K562 (cell line): ENCODE measurements at regions not wholly inside any gene's neighbourhood (a gene's known extent, or its start where the extent isn't known, plus 50 kb on each side); places are given as distances from the start of the nearest gene placed in this dataset.
A peak's percentile ranks its signal among the peaks of the same experiment; 100 is the strongest.

ENCODE experiments used
- ATAC-seq: fragments of 200-7000 bp; cut with Tn5 transposase; 3 replicates; pipeline ENCODE4 v1.9.1; 2020; ENCODE audit warnings: moderate library complexity
- BruUV-seq: library from RNA; stranded (reverse); fragments of 400-500 nt; replicated peaks from 2 replicates; lab custom pipeline; 2021; lab: Mats Ljungman, UMichigan
- CTCF ChIA-PET: fragments of 300-600 bp; formaldehyde crosslinking; extraction: SDS; loops from one replicate; lab custom pipeline; 2021; ENCODE audit warnings: low intra/inter-chr PET ratio; lab: Yijun Ruan, JAX
- POLR2A ChIA-PET: fragments of 300-600, 350-650 bp; sonication (Branson Sonifier 250); formaldehyde crosslinking; extraction: SDS; loops from one replicate; lab custom pipeline; 2021; ENCODE audit warnings: antibody characterized with exemption, inconsistent platforms; lab: Yijun Ruan, JAX
- DNase-seq, 4 experiments: peaks; one replicate each; pipeline versions ENCODE4 v3.0.0 to v3.0.0-alpha.2; 2011 to 2018; ENCODE audit warnings: low spot score in 3 of 4, mixed read lengths in 3 of 4; ENCODE audit errors: extremely low read depth in 1 of 4
- FAIRE-seq: peaks from 2 replicates; lab custom pipeline; 2011; peaks lifted over from hg19 to GRCh38; lab: Jason Lieb, UNC
- H2AFZ ChIP-seq: 2 replicates; pipeline ENCODE4 v1.6.0; 2011; ENCODE audit warnings: low read depth, low read length, control low read depth, inconsistent platforms
- H3K27ac ChIP-seq: fragments of 200-600 bp; 3 replicates; pipeline ENCODE4 v1.8.0; 2011; ENCODE audit warnings: low read depth, mild to moderate bottlenecking, control low read depth, inconsistent platforms, low read length, moderate library complexity, mixed read lengths; ENCODE audit errors: extremely low read depth
- H3K27me3 ChIP-seq, 2 experiments: fragments of 300-600 bp in 1 of 2; 2 replicates in 1 of 2; 3 replicates in 1 of 2; pipeline versions ENCODE4 v1.6.0 to v1.8.0; 2011; ENCODE audit warnings: inconsistent platforms in 2 of 2, low read length in 2 of 2, mild to moderate bottlenecking in 1 of 2, mixed read lengths in 1 of 2, moderate library complexity in 1 of 2; ENCODE audit not compliant: control insufficient read depth in 2 of 2, insufficient read depth in 2 of 2
- H3K36me3 ChIP-seq: fragments of 300-600 bp; 3 replicates; pipeline ENCODE4 v1.8.0; 2011; ENCODE audit warnings: mild to moderate bottlenecking, low read length, inconsistent platforms; ENCODE audit not compliant: control insufficient read depth, insufficient read depth
- H3K4me1 ChIP-seq, 2 experiments: fragments of 200-600 bp in 1 of 2; replicated peaks in 1 of 2; 2 replicates in 1 of 2; 3 replicates in 1 of 2; pipeline versions ENCODE4 v1.5.1 to v1.8.0; 2011; ENCODE audit warnings: inconsistent platforms in 2 of 2, low read length in 2 of 2, mild to moderate bottlenecking in 1 of 2, mixed read lengths in 1 of 2, moderate library complexity in 1 of 2; ENCODE audit not compliant: control insufficient read depth in 2 of 2, insufficient read depth in 2 of 2
- H3K4me2 ChIP-seq: 2 replicates; pipeline ENCODE4 v1.6.1; 2011; ENCODE audit warnings: low read length, control low read depth, inconsistent platforms, mixed read lengths; ENCODE audit not compliant: insufficient read depth
- H3K4me3 ChIP-seq: fragments of 200-600 bp; sonication (generic), shearing (Covaris generic); 2 replicates; pipeline ENCODE4 v1.5.1; 2016; ENCODE audit warnings: control low read depth, inconsistent platforms
- H3K79me2 ChIP-seq: fragments of 200-600 bp; 3 replicates; pipeline ENCODE4 v1.8.0; 2011; ENCODE audit warnings: low read length, inconsistent platforms; ENCODE audit not compliant: control insufficient read depth, insufficient read depth
- H3K9ac ChIP-seq, 2 experiments: 2 replicates each; pipeline versions ENCODE4 v1.6.0 to v1.6.1; 2011; ENCODE audit warnings: low read depth in 2 of 2, low read length in 2 of 2, control low read depth in 1 of 2, inconsistent platforms in 1 of 2, mild to moderate bottlenecking in 1 of 2, mixed read lengths in 1 of 2; ENCODE audit not compliant: insufficient read depth in 1 of 2
- H3K9me1 ChIP-seq: one replicate; pipeline ENCODE4 v1.6.0; 2011; ENCODE audit warnings: inconsistent platforms, mild to moderate bottlenecking, low read length, moderate library complexity; ENCODE audit not compliant: control insufficient read depth, insufficient read depth
- H3K9me3 ChIP-seq: replicated peaks from 2 replicates; pipeline ENCODE4 v1.5.1; 2011; ENCODE audit warnings: low read depth, low read length, inconsistent platforms; ENCODE audit not compliant: control insufficient read depth, insufficient read depth
- H4K20me1 ChIP-seq: replicated peaks from 2 replicates; pipeline ENCODE4 v1.6.1; 2011; ENCODE audit warnings: low read length, inconsistent platforms, mixed read lengths; ENCODE audit not compliant: control insufficient read depth, insufficient read depth
- HNRNPH1 ChIP-seq: fragments of 200-400 bp; formaldehyde crosslinking; optimal IDR thresholded peaks from 2 replicates; pipeline ENCODE3; 2017; ENCODE audit warnings: low read depth, mild to moderate bottlenecking, low read length, moderate library complexity
- HNRNPK ChIP-seq: fragments of 200-400 bp; formaldehyde crosslinking; IDR thresholded peaks from one replicate; pipeline ENCODE4 v1.6.1; 2018; ENCODE audit warnings: mild to moderate bottlenecking, low read depth, low read length; ENCODE audit not compliant: poor library complexity, severe bottlenecking
- MAX ChIP-seq: sonication (generic); formaldehyde crosslinking; IDR thresholded peaks from 2 replicates; pipeline ENCODE4 v1.9.0; 2022; ENCODE audit warnings: mild to moderate bottlenecking, missing genetic modification reagents
- NR1H2 ChIP-seq: sonication (generic); formaldehyde crosslinking; IDR thresholded peaks from 2 replicates; pipeline ENCODE4 v1.4.0; 2020; ENCODE audit warnings: mild to moderate bottlenecking, missing genetic modification reagents
- PCBP2 ChIP-seq: fragments of 200-400 bp; formaldehyde crosslinking; IDR thresholded peaks from 2 replicates; pipeline ENCODE4 v1.6.1; 2018; ENCODE audit warnings: low read length, low read depth, mild to moderate bottlenecking, moderate library complexity; ENCODE audit not compliant: poor library complexity, severe bottlenecking
- RFX7 ChIP-seq: fragments of 250-450 bp; sonication (Bioruptor Pico); IDR thresholded peaks from 2 replicates; pipeline ENCODE4 v1.5.1; 2021; ENCODE audit warnings: mild to moderate bottlenecking
- TCF3 ChIP-seq: sonication (generic); formaldehyde crosslinking; IDR thresholded peaks from 2 replicates; pipeline ENCODE4 v1.4.0; 2020; ENCODE audit warnings: mild to moderate bottlenecking, missing genetic modification reagents
- ZBTB8A ChIP-seq: fragments of 450-650 bp; IDR thresholded peaks from 2 replicates; pipeline ENCODE4 v1.6.1; 2018; ENCODE audit warnings: mild to moderate bottlenecking, moderate library complexity; ENCODE audit not compliant: partially characterized antibody
- ZFP1 ChIP-seq: fragments of 450-650 bp; formaldehyde crosslinking; IDR thresholded peaks from 2 replicates; pipeline ENCODE4 v1.4.0; 2020; ENCODE audit warnings: mild to moderate bottlenecking, mixed read lengths
- ZNF140 ChIP-seq: fragments of 250-450 bp; sonication (Bioruptor Pico); IDR thresholded peaks from 2 replicates; pipeline ENCODE4 v1.8.0; 2021; ENCODE audit warnings: moderate library complexity, mild to moderate bottlenecking, inconsistent platforms
- WGBS: fragments of 100-300 bp; shearing (Covaris generic); methylation state at CpG from one replicate; pipeline ENCODE4 v1.1.6; 2016; ENCODE audit warnings: low coverage, mixed read lengths; ENCODE audit not compliant: insufficient coverage; ENCODE audit errors: missing lambda C conversion rate; 5-methylcytosine and 5-hydroxymethylcytosine counted together
- in situ Hi-C: fragments of 300-500 bp; cut with MboI; formaldehyde crosslinking; loops from 4 replicates; pipeline ENCODE4 v1.15.0; 2018; ENCODE audit warnings: inconsistent platforms, mixed read lengths
- intact Hi-C: fragments of 100-400 bp; cut with micrococcal nuclease; formaldehyde crosslinking; loops from 2 replicates; pipeline ENCODE4 v1.14.2; 2022

GRCh38 chr6:9799582-9799981 lies 615.3 kb downstream of the TFAP2A start:
- FAIRE-seq (no peak), ATAC-seq (no peak), DNase-seq (no peak)
- BruUV-seq: no TSS peak
- Histone ChIP-seq H3K79me2 (no peaks in the 10 kb centered on the region), H3K4me1 (no peaks in the 10 kb centered on the region), H3K9ac (no peak overlapping the region), H3K27me3 (no peaks in the 10 kb centered on the region), H3K9me3 (no peaks in the 10 kb centered on the region), H3K36me3 (no peaks in the 10 kb centered on the region), H3K4me3 (no peak overlapping the region), H3K27ac (no peak overlapping the region), H2AFZ (no peak overlapping the region), H3K9me1 (no peaks in the 10 kb centered on the region), H4K20me1 (no peaks in the 10 kb centered on the region), H3K4me2 (no peak overlapping the region)
- POLR2A ChIA-PET: no interaction called here
- TF ChIP-seq ZNF140 (CRISPR knock-in tag): no peak
- no peak for TF ChIP-seq NR1H2 (CRISPR knock-in tag)
- no peak for TF ChIP-seq ZFP1 (CRISPR knock-in tag)
- no peak for TF ChIP-seq ZBTB8A
- no peak for TF ChIP-seq TCF3 (CRISPR knock-in tag)
- no peak for TF ChIP-seq RFX7
- intact Hi-C loops (no loop called here), in situ Hi-C loops (no loop called here)
- CTCF ChIA-PET: no interaction called here

- intact Hi-C loops: no loop called here
- DNase-seq: no peak
- Histone ChIP-seq H3K27ac (no peak overlapping the region), H3K9me1 (no peaks in the 10 kb centered on the region), H4K20me1 (no peaks in the 10 kb centered on the region), H3K36me3 (no peaks in the 10 kb centered on the region), H3K27me3 (no peaks in the 10 kb centered on the region), H3K9me3 (no peaks in the 10 kb centered on the region), H3K4me2 (no peak overlapping the region), H3K4me1 (no peaks in the 10 kb centered on the region), H3K9ac (no peak overlapping the region), H3K4me3 (no peak overlapping the region), H2AFZ (no peak overlapping the region), H3K79me2 (no peaks in the 10 kb centered on the region)
- 0% methylated on average over 2 of the region's 2 CpGs for WGBS
- no TSS peak for BruUV-seq
- no peak for ATAC-seq
- CTCF ChIA-PET: no interaction called here
- TF ChIP-seq HNRNPK (peak; percentile 66), HNRNPH1 (no peak), MAX (CRISPR knock-in tag) (no peak), PCBP2 (peak; percentile 69)
- in situ Hi-C loops: no loop called here
- no peak for FAIRE-seq
- POLR2A ChIA-PET: no interaction called here
Observed at GRCh38 chr6:9796827-9797226, 618.0 kb downstream of the TFAP2A start.
